TTC549 (cell line): ENCODE measurements at regions not wholly inside any gene's neighbourhood (a gene's known extent, or its start where the extent isn't known, plus 50 kb on each side); places are given as distances from the start of the nearest gene placed in this dataset.

Experiments used
- FAIRE-seq: peaks from 2 replicates; lab custom pipeline; 2012; peaks lifted over from hg19 to GRCh38; lab: Jason Lieb, UNC

- no peak for FAIRE-seq
Observed at GRCh38 chr5:126178521-126178920, 244.7 kb upstream of the GRAMD2B start.

- no peak for FAIRE-seq
Observed at GRCh38 chr5:126182971-126183695, 240.1 kb upstream of the GRAMD2B start.

GRCh38 chr5:126184474-126184873 is 238.7 kb upstream of the GRAMD2B start:
- no peak for FAIRE-seq

DNA sequence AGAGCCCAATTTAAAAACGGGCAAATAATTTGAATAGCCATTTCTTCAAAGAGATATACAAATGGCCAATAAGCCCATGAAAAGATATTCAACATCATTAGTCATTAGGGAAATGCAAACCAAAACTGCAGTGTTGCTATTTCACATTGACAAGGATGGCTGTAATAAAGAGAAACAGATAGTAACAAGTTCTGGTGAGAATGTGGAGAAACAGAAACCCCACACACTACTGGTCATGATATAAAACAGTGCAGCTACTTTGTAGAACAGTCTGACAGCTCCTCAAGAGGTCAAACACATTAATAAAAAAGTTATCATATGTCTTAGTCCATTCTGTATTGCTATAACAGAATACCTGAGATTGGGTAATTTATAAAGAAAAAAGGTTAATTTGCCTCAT is 237.0 kb upstream of the GRAMD2B start:
- no peak for FAIRE-seq

- no peak for FAIRE-seq
Observed at GRCh38 chr5:126188804-126189203, 234.4 kb upstream of the GRAMD2B start.

DNA sequence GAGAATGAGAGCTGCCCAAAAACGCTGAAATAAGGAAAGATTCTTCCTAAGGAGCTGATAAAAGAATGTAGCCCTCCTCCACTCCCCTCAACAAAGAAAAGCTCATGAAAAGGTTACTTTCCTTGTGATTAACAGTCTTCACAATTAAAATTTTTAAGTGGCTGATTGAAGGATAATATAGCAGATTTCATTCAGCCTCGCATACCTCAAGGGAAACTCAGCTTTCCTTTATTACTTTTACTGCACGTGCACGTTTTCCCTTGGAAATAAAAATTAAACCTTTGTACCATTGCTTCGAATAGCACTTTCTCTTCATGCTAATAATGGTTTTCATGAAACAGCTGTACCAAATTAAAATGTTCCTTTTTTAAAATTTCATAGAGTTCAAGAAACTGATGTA is 234.0 kb upstream of the GRAMD2B start:
- no peak for FAIRE-seq

DNA sequence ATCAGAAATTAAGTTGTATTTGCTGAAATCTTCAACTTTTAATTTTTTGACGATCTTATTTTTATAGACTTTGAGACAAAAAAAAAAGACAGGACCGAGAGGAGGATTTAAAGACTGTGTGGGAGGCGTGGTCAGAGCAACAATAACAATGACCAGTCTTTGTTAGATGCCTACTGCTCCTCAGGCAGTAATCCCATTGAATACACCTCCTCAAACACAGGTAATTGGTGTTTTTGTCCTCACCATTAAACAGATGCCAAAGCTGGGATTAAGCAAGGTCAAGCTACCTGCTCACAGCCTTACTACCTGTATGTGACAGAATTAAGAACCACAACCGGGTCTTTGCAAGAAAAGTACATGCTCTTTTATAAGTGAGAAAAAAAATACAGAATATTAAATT is 233.3 kb upstream of the GRAMD2B start:
- no peak for FAIRE-seq

DNA sequence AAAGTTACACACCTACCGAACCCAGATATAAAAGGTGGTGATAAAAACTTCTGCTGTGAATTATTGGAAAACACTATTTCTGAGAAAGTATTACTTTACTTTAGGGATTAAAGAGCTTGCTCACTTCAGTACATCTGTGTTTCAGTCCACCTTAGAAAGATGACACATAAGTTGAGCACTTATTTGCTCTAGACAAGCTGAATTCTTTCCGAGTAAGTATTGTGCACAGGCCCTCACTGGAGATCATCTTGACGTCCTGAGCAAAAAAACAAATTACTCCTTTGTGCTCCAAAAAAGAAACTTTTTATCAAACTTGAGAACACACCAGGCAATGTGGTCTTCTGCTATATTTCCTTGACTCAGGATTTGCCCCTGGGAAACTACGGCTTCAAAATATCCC is 231.0 kb upstream of the GRAMD2B start:
- FAIRE-seq = no peak

DNA sequence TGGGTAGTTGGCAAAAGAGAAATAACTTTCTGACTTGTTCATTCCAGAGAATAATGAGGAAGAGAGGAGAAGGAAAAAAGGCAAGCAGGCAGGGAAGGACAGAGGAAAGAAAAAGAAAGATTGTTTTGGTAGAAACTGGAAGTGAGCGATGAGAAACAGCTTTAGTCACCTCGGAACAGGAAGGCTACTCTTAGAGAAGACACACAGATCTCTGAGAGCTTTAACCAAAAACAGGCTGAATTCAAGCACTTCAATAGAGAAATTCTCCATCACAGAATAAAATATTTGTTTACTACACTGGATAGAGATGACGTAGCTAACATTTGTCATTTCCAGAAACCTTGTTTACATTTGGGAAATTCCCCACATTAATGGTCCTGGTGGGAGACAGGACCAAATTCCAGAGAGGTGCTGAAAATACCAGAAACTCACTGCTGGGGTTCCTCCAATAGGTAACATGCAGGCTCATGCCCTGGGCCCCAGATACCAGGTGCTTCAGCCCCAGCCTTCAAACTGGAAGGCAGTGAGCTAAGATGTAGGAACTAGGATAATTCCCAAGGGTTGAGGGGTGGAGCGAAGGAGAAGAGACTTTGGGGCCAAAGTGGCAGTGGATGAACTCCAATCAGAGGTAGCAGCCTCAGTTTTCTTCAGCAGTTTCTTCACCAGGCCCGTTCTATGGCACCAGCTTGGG is 227.7 kb upstream of the GRAMD2B start:
- no peak for FAIRE-seq

DNA sequence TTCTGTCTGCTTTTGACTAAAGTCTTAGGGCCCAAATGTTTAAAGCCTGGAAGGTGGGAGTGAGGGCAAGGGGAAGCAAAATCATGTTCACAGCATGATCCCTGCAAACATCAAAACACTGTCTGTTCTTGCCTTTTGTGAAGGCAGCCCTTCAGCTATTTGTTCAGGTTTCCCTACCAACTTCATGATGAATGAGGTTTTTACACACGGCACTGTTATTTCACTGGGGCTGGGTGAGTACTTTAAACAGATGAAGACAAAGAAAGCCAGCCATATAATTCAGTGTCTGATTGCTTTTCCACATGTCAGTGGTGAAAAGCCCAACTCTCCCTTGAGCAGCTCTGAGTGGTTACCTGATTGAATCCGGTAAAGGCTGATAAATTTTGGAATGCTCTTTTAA is 224.7 kb upstream of the GRAMD2B start:
- FAIRE-seq = no peak

- no peak for FAIRE-seq
Observed at GRCh38 chr5:126199467-126199866, 223.7 kb upstream of the GRAMD2B start.

GRCh38 chr5:126208691-126209090 is 214.5 kb upstream of the GRAMD2B start:
- no peak for FAIRE-seq

- no peak for FAIRE-seq
Observed at GRCh38 chr5:126210955-126211354, 212.3 kb upstream of the GRAMD2B start.

DNA sequence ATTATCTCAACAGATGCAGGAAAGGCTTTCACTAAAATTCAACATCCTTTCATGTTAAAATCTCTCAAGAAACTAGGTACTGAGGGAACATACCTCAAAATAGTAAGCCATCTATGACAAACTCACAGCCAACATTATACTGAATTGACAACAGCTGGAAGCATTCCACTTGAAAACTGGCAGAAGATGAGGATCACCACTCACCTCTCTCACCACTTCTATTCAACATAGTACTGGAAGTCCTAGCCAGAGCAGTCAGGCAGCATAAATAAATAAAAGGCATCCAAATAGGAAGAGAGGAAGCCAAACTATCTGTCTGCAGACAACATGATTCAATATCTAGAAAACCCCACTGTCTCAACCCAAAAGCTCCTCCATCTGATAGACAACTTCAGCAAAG is 203.6 kb upstream of the GRAMD2B start:
- FAIRE-seq = no peak

DNA sequence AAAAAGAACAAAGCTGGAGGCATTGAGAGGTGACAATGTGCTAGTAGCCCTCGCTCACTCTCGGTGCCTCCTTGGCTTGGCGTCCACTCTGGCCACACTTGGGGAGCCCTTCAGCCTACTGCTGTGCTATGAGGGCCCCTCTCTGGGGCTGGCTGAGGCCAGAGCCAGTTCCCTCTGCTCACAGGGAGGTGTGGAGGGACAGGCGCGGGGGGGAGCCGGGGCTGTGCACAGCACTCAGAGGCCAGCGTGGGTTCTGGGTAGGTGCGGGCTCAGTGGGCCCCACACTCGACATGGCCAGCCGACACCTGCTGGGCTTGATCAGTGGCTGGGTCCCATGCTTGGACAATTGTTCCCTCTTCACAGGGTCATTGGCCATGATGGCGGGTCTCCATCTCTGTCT is 202.5 kb upstream of the GRAMD2B start:
- no peak for FAIRE-seq

DNA sequence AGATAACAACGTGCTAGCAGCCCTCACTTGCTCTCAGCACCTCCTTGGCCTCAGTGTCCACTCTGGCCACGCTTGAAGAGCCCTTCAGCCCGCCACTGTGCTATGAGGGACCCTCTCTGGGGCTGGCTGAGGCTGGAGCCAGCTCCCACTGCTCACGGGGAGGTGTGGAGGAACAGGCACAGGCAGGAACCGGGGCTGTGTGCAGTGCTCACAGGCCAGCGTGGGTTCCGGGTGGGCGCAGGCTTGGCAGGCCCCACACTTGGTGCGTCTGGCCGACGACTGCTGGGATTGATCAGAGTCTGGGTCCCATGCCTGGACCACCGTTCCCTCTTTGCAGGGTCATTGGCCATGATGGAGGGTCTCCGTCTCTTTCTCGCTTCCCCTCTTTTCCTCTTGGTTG is 194.3 kb upstream of the GRAMD2B start:
- FAIRE-seq = no peak

DNA sequence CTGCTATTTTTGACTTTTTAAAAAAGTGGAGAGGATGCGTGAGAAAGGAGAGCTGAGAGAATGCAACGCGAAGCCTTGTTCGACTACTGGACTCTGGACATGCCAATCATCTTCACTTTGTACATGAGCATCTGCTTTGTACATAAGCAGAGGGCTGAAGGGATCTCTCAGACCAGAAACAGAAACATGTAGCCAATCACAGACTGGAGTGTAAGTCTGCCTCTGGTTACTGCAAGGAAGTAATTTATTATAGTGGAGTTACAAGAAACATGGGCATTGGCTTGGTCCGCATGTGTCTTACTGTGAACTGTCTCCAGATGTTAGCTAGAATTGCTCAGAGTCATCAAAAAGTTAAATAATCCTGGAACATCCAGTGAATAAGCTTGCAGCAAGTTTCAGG is 190.0 kb upstream of the GRAMD2B start:
- FAIRE-seq = no peak

- peak; percentile 79 for FAIRE-seq
Observed at GRCh38 chr5:126234563-126235195, 188.5 kb upstream of the GRAMD2B start.

- no peak for FAIRE-seq
Observed at GRCh38 chr5:126235628-126236027, 187.6 kb upstream of the GRAMD2B start.

DNA sequence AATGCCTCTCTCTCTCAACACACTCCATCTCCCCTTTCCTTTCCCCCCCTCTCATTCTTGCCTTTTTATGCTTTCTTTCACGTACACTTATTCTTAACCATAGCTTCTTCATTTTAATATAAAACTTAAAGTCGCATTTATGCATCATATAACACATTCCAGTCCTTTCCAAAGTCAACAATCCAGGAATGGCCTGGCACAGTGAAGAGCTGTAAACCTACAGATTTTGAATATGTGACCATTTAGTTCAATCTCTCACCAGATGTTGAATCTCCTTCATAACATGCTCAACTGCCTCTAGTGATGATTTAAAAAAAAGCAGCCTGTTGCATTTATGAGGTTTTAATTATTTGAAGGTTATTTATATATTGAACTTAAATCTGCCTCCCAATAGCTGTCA is 186.2 kb upstream of the GRAMD2B start:
- no peak for FAIRE-seq

- FAIRE-seq = no peak
Observed at GRCh38 chr5:126248611-126249010, 174.6 kb upstream of the GRAMD2B start.

- no peak for FAIRE-seq
Observed at GRCh38 chr5:126251024-126251423, 172.2 kb upstream of the GRAMD2B start.

- no peak for FAIRE-seq
Observed at GRCh38 chr5:126253406-126253805, 169.8 kb upstream of the GRAMD2B start.
